HG03571 (cell line): ENCODE measurements at regions not wholly inside any gene's neighbourhood (a gene's known extent, or its start where the extent isn't known, plus 50 kb on each side); places are given as distances from the start of the nearest gene placed in this dataset.

Experiments used
- ATAC-seq: cut with Tn5 transposase; IDR thresholded peaks from one replicate; pipeline ENCODE4 v1.9.1; 2021; ENCODE audit not compliant: unreplicated experiment

DNA sequence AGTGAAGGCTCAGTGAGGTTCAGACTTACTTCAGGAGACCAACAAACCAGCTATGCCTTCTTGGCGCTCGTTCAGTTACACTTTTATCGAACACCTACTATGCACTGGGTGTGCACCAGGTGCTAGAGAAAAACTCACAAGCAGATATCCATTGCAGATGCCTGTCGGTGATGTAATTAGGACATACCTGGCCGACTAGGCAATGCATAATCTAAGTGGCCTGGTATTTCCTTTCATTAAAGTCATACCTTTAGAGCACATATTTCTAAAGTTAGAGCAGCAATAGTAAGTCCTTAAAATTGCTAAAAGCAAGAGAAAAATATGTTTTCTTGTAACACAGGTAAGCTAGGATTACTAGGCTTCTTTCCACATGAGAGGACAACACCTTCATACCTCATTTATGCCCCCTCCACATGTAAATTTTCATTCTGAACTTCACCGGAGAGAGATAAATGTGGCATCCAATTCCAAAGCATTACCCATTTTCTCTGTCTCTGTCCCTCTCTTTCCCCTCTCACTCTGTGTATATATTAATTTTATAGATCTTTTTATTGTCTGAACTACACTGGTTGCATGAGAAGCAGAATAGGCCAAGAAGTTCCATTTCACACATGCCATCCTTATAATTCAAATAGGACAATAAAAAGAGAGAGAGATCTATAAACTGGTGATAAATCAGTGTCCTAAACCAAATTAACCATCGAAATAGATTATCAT lies 242.2 kb downstream of the SPTSSA start:
- ATAC-seq: no peak

DNA sequence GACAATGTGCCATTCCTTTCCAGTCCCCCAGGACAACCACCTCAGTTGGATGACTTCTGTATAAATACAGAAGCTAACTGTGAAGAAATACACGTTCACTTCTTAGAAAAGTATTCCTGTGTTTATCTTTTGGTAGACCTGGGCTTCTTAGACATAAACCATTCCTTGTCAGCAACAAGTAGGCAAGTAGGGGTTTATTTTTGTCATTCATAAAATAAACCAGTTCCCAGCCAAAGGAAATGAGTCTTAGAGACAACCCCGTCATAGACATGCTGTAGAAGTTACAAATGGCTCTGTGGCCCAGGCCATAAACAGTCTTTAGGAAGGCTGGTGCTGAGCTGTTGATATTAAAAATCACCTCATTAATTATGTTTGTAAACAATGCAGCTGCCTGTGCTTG lies 243.2 kb downstream of the SPTSSA start:
- ATAC-seq: no peak

DNA sequence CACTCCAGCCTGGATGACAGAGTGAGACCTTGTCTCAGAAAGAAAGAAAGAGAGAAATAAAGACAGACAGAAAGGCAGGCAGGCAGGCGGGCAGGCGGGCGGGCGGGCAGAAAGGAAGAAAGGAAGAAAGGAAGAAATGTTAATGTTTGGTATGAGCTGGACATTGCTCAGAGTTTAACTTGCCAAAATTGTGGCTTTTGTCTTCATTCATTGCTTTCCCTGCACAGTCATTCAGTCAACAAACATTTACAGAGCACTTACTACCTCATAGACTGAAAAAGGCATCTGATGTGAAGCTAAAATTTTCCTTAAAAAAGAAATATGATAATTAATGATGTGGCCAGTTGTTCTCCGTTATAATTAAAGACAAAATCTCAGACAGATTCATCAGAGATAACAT lies 247.1 kb downstream of the SPTSSA start:
- ATAC-seq: no peak

DNA sequence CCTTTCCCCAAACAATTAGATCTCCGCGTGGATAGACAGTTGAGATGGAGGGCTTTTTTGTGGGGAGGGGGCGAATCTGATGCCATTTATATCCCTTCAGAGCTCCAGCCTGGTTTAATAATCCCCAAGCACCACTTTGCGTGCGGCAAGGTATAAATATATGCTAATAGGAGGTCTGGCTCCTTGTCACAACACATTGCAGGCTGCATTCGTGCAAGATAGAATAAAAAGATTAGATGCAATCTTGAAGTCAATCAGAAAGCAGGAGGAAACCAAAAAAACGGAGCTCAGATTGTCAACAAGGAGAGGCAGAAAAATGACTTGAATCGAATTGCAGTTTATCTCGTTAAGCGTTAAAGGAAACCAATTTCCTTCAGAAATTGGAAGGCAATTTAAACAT lies 248.7 kb downstream of the SPTSSA start:
- ATAC-seq: no peak

DNA sequence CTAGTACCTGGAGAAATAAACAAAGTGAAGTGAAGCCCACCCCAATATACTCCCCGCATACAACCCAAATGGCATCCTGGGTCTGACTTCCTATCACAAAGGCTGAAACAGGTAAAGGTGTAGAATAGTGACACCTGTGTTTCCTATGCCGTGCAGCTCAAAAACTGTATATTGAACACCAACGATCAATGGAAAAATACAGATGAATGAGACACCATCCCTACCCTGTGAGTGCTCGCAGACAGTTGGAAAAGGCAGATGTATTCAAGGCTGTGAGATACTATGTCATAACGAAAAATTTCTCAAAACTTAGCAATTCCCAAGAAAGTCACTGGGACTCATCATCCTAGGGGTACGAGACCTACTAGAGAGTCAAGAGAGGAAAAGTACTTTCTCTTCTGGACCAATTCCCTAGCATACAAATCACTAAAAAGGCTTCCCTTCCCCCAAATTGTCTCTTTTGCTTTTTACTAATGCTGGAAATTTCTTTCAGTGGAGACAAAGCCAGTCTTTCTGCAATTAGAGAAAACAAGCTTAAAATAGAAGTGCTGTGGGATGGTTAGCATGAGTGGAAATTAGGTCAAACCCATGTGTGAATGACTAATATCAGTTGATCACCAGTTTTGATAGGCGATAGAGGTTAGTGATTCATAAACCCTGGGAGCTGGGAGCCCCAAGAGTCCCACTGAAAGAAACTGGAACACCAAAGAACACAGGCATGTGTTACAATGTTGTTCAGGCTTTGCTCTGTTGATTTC lies 249.7 kb downstream of the SPTSSA start:
- no peak for ATAC-seq

DNA sequence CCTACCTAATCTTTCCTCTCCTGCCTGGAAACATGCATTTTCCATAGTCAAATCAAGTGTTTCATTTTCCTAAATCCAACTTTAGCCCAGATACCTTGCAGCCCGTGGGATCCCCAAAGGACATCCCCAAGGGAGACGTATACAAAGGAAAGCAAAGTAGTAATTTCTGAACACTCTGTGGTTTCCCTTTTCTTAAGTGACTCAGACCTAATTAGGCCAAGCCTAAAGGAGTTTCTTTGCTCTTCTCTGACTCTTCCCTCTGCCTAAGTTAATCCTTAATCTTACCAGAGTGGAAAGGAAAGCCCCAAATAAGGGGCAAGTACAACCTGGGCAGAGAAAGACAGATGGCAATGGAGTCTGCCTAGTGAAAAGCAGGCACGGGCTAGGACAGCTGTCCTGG lies 250.3 kb downstream of the SPTSSA start:
- ATAC-seq: peak; percentile 93

DNA sequence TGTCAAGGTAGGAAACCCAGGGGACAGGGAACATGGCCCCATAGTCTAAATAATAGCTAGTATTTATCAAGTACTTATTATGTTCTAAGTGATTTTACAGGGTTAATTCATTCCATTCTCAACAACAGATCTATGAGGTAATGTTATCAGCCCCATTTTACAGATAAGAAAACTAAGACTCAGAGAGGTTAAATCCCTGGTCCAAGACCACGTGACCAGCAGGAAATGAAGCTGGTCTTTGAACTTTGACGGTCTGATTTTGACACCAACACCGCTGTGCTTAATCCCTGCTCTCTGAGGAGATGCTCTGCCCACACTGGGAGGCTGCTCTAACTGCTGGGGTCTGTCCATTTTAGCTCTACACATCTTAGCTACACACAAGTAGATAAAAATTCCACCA lies 253.5 kb downstream of the SPTSSA start:
- no peak for ATAC-seq

DNA sequence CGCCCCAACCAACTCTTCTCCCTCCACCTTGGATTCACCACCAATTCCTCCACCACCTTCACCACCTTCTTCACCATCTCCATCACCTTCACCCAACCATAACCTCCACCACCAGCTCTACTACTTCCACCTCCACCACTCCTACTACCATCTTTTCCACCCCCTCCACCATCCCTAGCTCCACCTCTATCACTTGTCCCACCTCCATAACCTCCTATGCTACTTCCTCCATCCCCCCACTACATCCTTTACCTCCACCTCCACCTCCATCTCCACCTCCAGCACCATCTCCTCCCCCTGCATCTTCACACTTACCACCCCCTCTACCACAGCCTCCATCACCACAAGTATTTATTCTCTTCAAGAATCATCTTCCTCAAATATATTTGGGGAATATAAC lies 254.9 kb upstream of the EGLN3 start:
- no peak for ATAC-seq

DNA sequence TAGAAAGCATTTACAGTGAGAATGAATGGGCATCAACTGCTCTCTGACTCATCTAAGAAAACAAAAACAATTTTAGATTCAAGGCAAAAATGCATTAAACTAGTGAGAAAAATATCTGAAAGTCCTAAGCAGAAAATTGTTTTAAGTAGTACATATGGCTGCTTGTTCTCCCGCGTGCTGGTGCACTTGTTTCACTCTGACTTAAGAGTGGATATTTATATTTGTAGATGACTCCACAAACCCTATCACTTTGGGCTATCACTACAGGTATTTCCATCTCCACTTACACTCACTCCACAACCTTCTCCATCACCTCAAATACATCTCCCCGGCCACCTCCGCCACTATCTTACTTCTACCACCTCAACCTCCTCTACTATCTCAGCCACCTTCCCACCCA lies 253.9 kb upstream of the EGLN3 start:
- ATAC-seq: no peak

DNA sequence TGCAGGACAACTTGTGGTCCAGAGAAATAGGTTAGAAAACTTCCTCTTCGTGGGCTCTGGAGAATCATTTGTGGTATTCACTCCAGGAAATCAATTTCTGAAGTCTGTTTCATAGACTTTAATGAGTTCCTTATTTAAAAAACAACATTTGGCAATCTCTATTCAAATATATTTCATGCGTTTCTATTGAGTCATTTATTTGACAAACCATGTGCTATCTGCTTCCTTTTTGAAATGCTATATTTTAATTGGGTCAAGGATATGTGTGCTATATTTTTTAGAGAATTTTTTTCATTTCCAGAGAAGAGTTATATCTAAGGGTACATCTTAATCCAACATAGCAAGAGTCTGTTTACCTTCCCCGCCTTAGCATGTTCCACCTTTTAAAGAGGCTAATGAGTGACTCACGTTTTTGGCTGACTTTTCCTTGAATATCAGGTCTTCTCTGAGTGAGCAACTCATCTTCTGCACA lies 252.4 kb upstream of the EGLN3 start:
- ATAC-seq: no peak

DNA sequence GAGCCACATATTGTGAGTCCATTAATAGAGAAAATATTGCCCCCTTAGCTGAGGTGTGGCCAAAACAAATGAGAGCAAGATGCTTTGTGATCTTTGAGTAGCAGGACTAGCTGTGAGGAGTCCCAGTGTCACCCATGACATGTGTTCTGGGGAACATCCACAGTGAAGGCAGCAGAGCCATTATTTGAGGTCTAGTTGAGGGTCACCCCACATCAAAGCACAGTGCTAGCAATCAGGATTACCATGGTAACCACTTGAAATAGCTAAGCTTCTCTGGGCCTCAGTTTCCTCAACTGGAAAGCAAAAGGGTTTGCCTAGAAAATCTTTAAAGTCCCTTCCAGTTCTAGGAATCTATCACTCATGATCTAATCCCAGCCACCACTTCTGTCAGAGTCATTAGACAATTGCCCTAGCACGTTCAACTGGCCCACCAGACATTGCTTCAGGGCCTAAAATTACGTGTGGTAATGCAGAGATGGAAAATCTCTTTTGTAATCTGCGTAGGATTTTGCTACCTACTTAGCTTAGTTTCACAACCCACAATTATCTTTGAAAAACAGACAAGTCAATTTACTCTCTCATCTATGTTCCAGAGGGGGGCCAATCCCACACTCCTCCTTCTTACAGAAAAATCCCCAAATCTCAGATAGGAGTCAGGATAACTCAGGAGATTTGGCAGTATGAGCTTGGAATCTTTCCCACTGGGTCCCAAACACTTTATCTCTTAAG lies 251.2 kb upstream of the EGLN3 start:
- ATAC-seq: no peak

DNA sequence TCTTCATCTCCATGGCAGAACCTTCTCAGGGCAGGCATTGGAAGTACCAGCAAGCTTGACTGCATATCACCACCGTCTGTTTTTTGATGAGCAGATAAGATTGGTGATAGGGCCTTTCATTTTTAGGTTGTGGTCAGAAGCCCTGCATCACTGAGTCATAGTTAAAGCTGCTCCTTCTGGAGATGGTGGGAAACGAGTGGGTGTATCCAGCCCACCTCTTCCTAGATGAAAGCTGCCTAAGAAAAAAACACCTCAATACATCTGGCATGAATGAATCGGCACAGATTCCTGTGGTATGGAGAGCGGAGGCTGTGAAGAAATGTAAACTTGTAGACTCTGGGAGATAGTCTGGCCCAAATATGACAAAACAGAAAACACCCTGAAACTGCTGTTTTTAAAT lies 248.7 kb upstream of the EGLN3 start:
- no peak for ATAC-seq

DNA sequence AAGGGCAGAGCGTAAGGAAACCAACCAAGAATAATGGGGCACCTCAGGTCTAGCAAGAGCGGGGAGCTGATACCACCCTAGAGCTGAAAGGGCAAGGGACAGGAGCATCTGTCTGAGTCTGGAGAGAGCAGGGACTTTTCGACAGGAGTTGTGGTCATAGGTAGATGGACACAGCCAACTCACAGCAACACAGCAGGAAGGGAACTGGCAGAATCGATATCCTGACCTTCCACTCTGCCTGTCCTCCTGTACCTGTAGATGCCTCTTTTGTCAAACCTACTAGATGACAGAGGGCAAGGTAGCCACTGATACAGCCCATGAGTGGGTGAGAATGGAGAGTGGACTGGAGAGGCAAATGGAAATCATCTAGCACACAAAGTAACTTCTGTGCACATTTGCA lies 247.2 kb upstream of the EGLN3 start:
- no peak for ATAC-seq

DNA sequence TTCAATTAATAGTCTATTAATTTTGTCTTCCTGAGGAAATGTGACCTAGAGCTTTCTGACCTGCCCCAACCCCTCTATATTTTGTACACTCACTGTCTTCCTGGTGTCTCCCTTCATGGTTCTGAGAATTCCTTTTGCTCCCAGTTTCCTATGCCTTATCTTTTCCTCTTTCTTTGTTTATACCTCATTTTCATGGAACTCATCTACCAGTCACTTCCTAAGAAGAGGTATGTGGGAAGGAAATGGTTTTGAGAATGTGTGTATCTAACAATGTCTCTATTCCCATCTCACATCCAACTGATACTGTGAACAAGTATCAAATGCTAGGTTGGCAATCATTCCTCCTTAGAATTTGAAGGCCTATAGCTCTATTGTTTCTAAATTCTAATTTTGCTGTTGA lies 245.1 kb upstream of the EGLN3 start:
- no peak for ATAC-seq

DNA sequence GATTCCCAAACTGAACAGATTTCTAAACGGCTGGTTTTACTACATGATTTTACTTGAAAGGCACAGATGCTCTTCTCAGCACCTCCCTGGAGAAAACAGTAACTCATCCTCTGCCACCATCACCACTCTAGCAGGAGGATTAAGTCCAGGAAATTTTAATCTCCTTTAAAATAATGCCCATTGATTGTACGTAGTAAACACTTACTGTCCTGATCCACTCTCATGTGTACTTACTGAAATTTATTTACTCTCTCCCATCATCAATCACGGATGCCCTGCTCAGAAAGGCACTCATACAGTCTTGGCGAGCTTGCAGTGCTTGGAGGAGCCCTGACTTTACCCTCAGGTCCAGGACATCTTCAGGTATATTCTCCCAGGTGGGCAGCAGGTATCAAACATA lies 239.8 kb upstream of the EGLN3 start:
- ATAC-seq: no peak

DNA sequence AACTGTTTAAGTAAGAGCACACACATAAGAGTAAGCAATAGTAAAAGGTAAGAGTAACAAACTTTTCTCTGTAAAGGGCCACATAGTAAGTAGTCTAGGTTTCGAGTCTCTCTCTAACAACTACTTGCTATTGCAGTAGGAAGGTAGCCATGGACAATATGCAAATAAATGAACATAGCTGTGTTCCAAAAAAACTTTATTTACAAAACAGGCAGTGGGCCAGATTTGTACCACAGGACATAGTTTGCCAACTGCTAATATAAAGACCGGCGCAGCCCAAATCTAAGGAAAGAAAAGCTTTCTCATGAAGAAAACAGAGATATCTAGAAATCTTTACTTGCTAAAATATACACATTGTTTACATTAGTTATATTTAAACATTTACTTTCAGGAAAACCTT lies 239.0 kb upstream of the EGLN3 start:
- no peak for ATAC-seq

DNA sequence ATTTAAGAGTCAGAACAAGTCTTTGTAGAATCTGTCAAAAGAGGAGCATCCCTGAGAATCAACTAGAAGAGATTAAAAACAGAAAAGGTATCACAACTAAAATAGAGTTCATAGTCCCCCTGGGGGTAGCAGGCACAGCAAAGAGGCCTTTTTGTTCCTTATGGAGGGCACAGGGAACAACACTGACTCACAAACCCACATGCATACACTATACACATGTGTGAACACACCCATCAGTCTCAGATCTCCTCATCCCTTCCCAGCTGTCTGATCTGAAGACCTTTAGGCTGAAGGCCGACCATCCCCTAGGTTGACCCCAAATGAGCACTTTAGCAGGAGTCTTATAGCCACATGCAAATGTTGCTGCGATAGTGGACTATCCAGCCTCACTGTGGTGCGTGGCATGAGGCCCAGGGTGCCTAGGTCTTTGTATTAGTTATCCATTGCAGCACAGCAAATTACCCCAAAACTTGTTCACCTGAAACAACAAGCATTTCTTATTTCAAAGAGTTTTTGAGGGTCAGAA lies 236.7 kb upstream of the EGLN3 start:
- no peak for ATAC-seq

DNA sequence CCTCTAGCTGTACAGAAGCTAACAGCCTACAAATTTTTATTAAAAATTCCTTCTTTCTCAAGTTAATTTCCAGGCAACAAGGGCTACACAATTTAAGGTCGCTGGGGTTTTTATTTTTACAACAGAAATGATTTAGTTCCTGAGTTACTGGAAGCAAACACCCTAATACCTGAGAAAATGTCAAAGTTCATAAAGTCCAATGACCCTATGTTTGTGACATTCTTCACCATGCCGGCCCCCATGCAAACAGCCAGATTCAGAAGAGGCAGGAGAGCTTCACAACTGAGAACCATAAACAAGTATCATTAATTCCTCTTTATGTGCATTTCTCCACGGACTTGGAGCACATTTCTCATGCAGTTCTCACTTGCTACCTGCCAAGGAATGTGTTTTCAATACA lies 236.2 kb upstream of the EGLN3 start:
- no peak for ATAC-seq

DNA sequence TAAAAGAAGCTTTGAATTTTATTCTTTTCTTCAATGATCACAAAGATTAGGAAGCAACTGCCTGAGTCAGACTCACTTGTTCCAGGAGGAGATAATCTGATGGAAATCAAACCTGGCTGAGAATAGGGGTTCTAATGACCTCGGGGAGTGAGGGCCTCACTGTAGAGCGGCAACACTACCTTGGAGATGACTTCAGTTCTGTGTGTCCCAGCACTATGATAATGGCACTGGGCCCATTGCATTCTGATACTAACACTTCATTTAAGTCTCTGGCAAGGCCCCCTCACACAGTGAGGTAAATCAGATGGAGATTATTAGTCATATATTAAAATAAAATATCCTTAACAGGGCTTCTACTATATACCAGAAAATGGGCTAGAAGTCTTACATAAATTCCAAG lies 233.3 kb upstream of the EGLN3 start:
- no peak for ATAC-seq

DNA sequence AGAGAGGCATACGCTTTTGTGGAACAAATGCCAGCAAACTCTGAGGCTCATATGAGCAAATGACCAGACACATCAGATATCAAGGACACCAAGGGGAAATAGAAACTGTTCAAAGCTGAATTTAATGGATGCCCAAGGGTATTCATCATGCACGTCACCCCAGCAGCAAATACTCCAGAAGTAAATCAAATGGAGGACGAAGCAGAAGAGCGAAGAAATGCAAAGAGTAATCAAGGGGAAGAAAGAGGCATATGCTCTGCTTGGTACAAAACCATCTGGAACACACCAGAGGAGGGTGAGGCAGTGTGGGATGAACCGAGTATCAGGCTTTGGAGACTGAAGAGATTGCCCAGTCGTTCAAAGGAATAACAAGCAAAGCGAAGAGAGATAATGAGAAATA lies 232.6 kb upstream of the EGLN3 start:
- no peak for ATAC-seq

DNA sequence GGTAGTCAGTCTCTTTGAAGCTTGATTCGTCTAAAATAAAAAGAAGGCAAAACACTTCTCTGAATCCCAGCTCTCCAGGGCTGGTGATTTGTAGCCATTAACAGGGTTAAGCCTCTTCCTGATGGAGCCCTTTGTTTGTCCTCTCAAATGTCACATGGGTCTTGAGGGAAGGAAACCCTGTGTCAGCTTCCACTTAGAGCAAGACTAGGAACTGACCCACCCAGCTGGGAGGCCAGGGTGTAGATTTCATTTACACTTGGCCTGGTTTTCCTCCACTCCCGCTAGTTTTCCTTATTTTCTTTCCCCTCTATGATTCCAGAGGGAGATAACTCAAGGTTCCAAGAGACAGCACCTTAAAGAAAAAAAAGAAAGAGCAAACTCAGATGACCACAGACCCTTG lies 230.5 kb upstream of the EGLN3 start:
- ATAC-seq: no peak

DNA sequence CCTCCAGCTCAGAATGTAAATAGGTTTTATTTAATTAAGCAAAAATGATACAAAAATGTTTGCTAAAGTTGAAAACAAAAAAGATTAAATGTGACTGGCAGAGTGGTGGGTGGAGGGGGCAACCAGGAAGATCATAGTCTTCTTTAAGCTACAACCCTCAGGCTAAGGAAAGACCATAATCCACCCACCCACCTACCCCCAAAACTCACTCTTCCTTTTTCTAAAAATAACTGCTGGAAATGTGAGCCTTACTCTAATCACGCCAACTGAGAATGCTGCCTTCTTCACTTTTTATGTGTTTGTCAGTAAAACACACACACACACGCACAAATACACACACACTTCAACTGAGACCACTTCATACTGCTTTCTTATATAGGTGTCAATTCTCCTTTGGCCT lies 230.0 kb upstream of the EGLN3 start:
- no peak for ATAC-seq
